SK-N-SH (cell line): ENCODE measurements at regions not wholly inside any gene's neighbourhood (a gene's known extent, or its start where the extent isn't known, plus 50 kb on each side); places are given as distances from the start of the nearest gene placed in this dataset.

Source experiments
- CTCF ChIA-PET: fragments of 300-600, 350-600 bp; formaldehyde crosslinking; extraction: SDS; loops from one replicate; lab custom pipeline; 2021; lab: Yijun Ruan, JAX
- POLR2A ChIA-PET: fragments of 350-600 bp; sonication (Branson Sonifier 250); formaldehyde crosslinking; extraction: SDS; loops from one replicate; lab custom pipeline; 2020; ENCODE audit warnings: antibody characterized with exemption, inconsistent platforms; lab: Yijun Ruan, JAX
- DNase-seq: peaks from one replicate; pipeline ENCODE4 v3.0.0; 2012
- H2AFZ ChIP-seq: fragments of 200-600 bp; sonication (generic); 2 replicates; pipeline ENCODE4 v1.8.1; 2016; ENCODE audit warnings: antibody characterized with exemption, mild to moderate bottlenecking, low read depth
- H3F3A ChIP-seq: fragments of 200-600 bp; sonication (generic); replicated peaks from 2 replicates; pipeline ENCODE3; 2016; ENCODE audit warnings: antibody characterized with exemption, mild to moderate bottlenecking; ENCODE audit not compliant: insufficient read depth
- H3K27ac ChIP-seq, 2 experiments: fragments of 200-500 bp in 1 of 2; fragments of 200-600 bp in 1 of 2; sonication (Bioruptor generic) in 1 of 2; sonication (generic), shearing (Covaris generic) in 1 of 2; 2 replicates each; pipeline versions ENCODE4 v1.5.1 to v1.6.1; 2014 to 2016; ENCODE audit warnings: low read depth in 2 of 2, inconsistent platforms in 1 of 2, low read length in 1 of 2, mild to moderate bottlenecking in 1 of 2, mixed read lengths in 1 of 2
- H3K27me3 ChIP-seq: fragments of 200-600 bp; sonication (generic), shearing (Covaris generic); 2 replicates; pipeline ENCODE4 v1.6.1; 2016; ENCODE audit warnings: mixed run types; ENCODE audit not compliant: insufficient read depth
- H3K36me3 ChIP-seq, 2 experiments: fragments of 200-500 bp in 1 of 2; fragments of 200-600 bp in 1 of 2; sonication (Bioruptor generic) in 1 of 2; sonication (generic) in 1 of 2; replicated peaks in 1 of 2; 2 replicates each; pipeline versions ENCODE3 to v1.5.1; 2014 to 2016; ENCODE audit warnings: low read length in 1 of 2, mild to moderate bottlenecking in 1 of 2; ENCODE audit not compliant: insufficient read depth in 2 of 2, control insufficient read depth in 1 of 2
- H3K4me1 ChIP-seq, 2 experiments: fragments of 200-500 bp in 1 of 2; fragments of 200-600 bp in 1 of 2; sonication (Bioruptor generic) in 1 of 2; sonication (generic), shearing (Covaris generic) in 1 of 2; 2 replicates each; pipeline versions ENCODE4 v1.5.1 to v1.6.1; 2014 to 2016; ENCODE audit warnings: low read depth in 1 of 2, low read length in 1 of 2, mixed run types in 1 of 2; ENCODE audit not compliant: insufficient read depth in 2 of 2, control insufficient read depth in 1 of 2
- H3K4me2 ChIP-seq: fragments of 200-600 bp; sonication (generic), shearing (Covaris generic); 2 replicates; pipeline ENCODE4 v1.6.1; 2017; ENCODE audit warnings: mixed run types
- H3K4me3 ChIP-seq, 2 experiments: fragments of 200-500 bp in 1 of 2; fragments of 200-600 bp in 1 of 2; sonication (Bioruptor generic) in 1 of 2; sonication (generic), shearing (Covaris generic) in 1 of 2; 2 replicates each; pipeline versions ENCODE4 v1.5.1 to v1.8.1; 2014 to 2016; ENCODE audit warnings: low read depth in 2 of 2, inconsistent platforms in 1 of 2, low read length in 1 of 2, mild to moderate bottlenecking in 1 of 2, mixed read lengths in 1 of 2, moderate library complexity in 1 of 2
- H3K79me2 ChIP-seq: fragments of 200-600 bp; sonication (generic); 2 replicates; pipeline ENCODE4 v1.8.1; 2017; ENCODE audit warnings: mild to moderate bottlenecking; ENCODE audit not compliant: insufficient read depth
- H3K9ac ChIP-seq: fragments of 200-600 bp; sonication (generic); 2 replicates; pipeline ENCODE4 v1.6.1; 2017; ENCODE audit warnings: mixed run types
- H3K9me2 ChIP-seq: fragments of 200-600 bp; sonication (generic); 2 replicates; pipeline ENCODE4 v1.6.1; 2017; ENCODE audit warnings: mixed run types
- H3K9me3 ChIP-seq: fragments of 200-600 bp; sonication (generic); 2 replicates; pipeline ENCODE4 v1.6.1; 2017; ENCODE audit warnings: mixed run types, mild to moderate bottlenecking, moderate library complexity
- H4K20me1 ChIP-seq: fragments of 200-600 bp; sonication (generic); 2 replicates; pipeline ENCODE4 v1.6.1; 2017; ENCODE audit warnings: mild to moderate bottlenecking, mixed run types; ENCODE audit not compliant: insufficient read depth
- ELF1 ChIP-seq: IDR thresholded peaks from 2 replicates; pipeline ENCODE4 v1.4.0; 2012
- EZH2phosphoT487 ChIP-seq: fragments of 200-600 bp; sonication (generic); IDR thresholded peaks from 2 replicates; pipeline ENCODE4 v1.6.1; 2017; ENCODE audit warnings: low read depth, mixed run types, mild to moderate bottlenecking, antibody characterized with exemption, moderate library complexity, borderline replicate concordance
- FOSL2 ChIP-seq: IDR thresholded peaks from 2 replicates; pipeline ENCODE4 v1.4.0; 2012; ENCODE audit warnings: low read depth, mild to moderate bottlenecking, moderate library complexity, borderline replicate concordance
- FOXJ3 ChIP-seq: sonication (generic); formaldehyde crosslinking; IDR thresholded peaks from 2 replicates; pipeline ENCODE4 v1.5.1; 2020; ENCODE audit warnings: mild to moderate bottlenecking, missing genetic modification reagents
- FOXM1 ChIP-seq: IDR thresholded peaks from 2 replicates; pipeline ENCODE4 v1.4.0; 2012; ENCODE audit warnings: low read depth, mild to moderate bottlenecking
- GABPA ChIP-seq: IDR thresholded peaks from 2 replicates; pipeline ENCODE4 v1.4.0; 2012; ENCODE audit warnings: low read depth, mild to moderate bottlenecking
- NRF1 ChIP-seq: IDR thresholded peaks from 2 replicates; pipeline ENCODE4 v1.6.1; 2012; ENCODE audit warnings: low read depth, mild to moderate bottlenecking, low read length
- PBX3 ChIP-seq: IDR thresholded peaks from 2 replicates; pipeline ENCODE4; 2012
- RAD21 ChIP-seq: IDR thresholded peaks from 2 replicates; pipeline ENCODE4 v1.6.1; 2012; ENCODE audit warnings: mild to moderate bottlenecking, low read length
- REST ChIP-seq: IDR thresholded peaks from 2 replicates; pipeline ENCODE4 v1.6.1; 2012; ENCODE audit warnings: mild to moderate bottlenecking, low read depth, low read length, moderate library complexity
- TEAD4 ChIP-seq: IDR thresholded peaks from 2 replicates; pipeline ENCODE4 v1.4.0; 2012; ENCODE audit warnings: mild to moderate bottlenecking, borderline replicate concordance; ENCODE audit not compliant: insufficient read depth
- USF1 ChIP-seq: IDR thresholded peaks from 2 replicates; pipeline ENCODE4 v1.4.0; 2012; ENCODE audit warnings: low read depth, borderline replicate concordance
- USF2 ChIP-seq: fragments of 150-350 bp; IDR thresholded peaks from 2 replicates; pipeline ENCODE4 v1.6.1; 2017; ENCODE audit warnings: antibody characterized with exemption, low read length, low read depth, borderline replicate concordance
- WGBS: methylation state at CpG from one replicate; pipeline ENCODE4 v1.1.6; 2017; ENCODE audit warnings: low lambda C conversion rate; 5-methylcytosine and 5-hydroxymethylcytosine counted together

GRCh38 chr2:12183032-12183645, 436.7 kb downstream of the LPIN1 start:
- H3K4me1 ChIP-seq: peaks cover 0 to 9% of the 10 kb centered on the region in 2 experiments; a peak in 2 of 4 replicates
- no peaks in the 10 kb centered on the region for H3F3A ChIP-seq
- H3K27ac ChIP-seq: no peak overlapping the region
- H3K4me2 ChIP-seq: no peak overlapping the region
- H3K36me3 ChIP-seq: no peaks in the 10 kb centered on the region
- TF ChIP-seq TEAD4 (no peak), PBX3 (no peak), NRF1 (no peak), GABPA (no peak), USF2 (no peak), FOSL2 (no peak), USF1 (no peak), FOXM1 (no peak), ELF1 (no peak), FOXJ3 (CRISPR knock-in tag) (no peak), EZH2phosphoT487 (no peak), RAD21 (no peak), REST (no peak)
- POLR2A ChIA-PET: no interaction called here
- H2AFZ ChIP-seq: no peak overlapping the region
- 89% methylated on average over 3 of the region's 3 CpGs for WGBS
- no peaks in the 10 kb centered on the region for H3K27me3 ChIP-seq
- no peaks in the 10 kb centered on the region for H3K9me3 ChIP-seq
- DNase-seq: no peak
- H3K79me2 ChIP-seq: no peaks in the 10 kb centered on the region
- H3K9ac ChIP-seq: no peak overlapping the region
- no peaks in the 10 kb centered on the region for H4K20me1 ChIP-seq
- H3K9me2 ChIP-seq: no peaks in the 10 kb centered on the region
- CTCF ChIA-PET: interaction anchor here (0.7 to 1.6 kb wide), 2 partner anchors 14 to 244 kb away, joined by 3 to 6 read pairs; no protein-coding TSS in a partner anchor
- H3K4me3 ChIP-seq: no peak overlapping the region
